ENCODE measurements at regions not wholly inside any gene's neighbourhood (a gene's known extent, or its start where the extent isn't known, plus 50 kb on each side); places are given as distances from the start of the nearest gene placed in this dataset.

GRCh38 chr13:79196366-79196765, 209.7 kb downstream of the RBM26 start:
- TF ChIP-seq CTCF (IDR thresholded peaks at IDR 0.05): no peak
- no peak for TF ChIP-seq POLR2A (IDR thresholded peaks at IDR 0.05)
